HG02885 (cell line): ENCODE measurements at regions not wholly inside any gene's neighbourhood (a gene's known extent, or its start where the extent isn't known, plus 50 kb on each side); places are given as distances from the start of the nearest gene placed in this dataset.
"Not testable (repeated sequence)": the region's sequence is repeated elsewhere in the genome, so short reads cannot be mapped to it uniquely, and the experiment has no call there.

ENCODE experiments used
- ATAC-seq: cut with Tn5 transposase; IDR thresholded peaks from one replicate; pipeline ENCODE4 v1.9.1; 2021; ENCODE audit warnings: mild to moderate bottlenecking; ENCODE audit not compliant: unreplicated experiment, poor library complexity

DNA sequence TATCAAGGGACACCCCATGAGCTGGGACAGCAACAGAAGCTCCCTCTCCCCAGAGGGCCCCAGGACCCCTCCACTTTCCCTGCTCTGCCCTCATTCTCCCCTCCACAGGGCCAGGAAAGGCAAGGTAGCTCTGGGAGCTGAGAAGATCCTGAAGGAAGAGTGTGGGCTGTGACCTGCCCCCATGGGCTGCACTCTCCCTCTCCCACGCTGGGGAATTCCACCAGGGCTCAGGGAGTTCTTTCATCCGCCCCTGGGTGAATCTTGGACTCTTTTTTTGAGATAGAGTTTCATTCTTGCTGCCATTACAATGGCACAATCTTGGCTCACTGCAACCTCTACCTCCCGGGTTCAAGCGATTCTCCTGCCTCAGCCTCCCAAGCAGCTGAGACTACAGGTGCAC is 73.8 kb downstream of the C9orf50 start:
- ATAC-seq = no peak

GRCh38 chr9:129545876-129546275 is 75.0 kb downstream of the C9orf50 start:
- ATAC-seq = not testable (repeated sequence)

GRCh38 chr9:129544761-129545160 is 76.1 kb downstream of the C9orf50 start:
- ATAC-seq = no peak

DNA sequence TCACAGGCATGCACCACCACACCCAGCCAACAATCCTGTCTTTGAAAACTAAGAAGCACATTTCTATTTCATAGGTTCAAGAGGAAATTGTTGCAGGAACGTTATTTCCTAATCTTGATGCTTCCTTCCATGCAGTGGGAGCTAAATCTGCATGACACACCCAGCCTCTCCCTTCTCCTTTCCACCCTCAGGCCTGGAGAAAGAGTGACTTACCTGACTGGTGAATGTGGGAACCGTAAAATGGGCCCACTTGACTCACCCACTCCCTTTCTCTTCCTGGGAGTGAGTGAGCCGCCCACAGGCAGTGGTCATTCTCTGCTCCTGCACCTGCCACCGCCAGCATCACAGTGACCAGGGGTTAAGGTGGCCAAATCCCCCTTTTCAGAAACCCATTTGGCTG is 78.2 kb downstream of the C9orf50 start:
- ATAC-seq = no peak

DNA sequence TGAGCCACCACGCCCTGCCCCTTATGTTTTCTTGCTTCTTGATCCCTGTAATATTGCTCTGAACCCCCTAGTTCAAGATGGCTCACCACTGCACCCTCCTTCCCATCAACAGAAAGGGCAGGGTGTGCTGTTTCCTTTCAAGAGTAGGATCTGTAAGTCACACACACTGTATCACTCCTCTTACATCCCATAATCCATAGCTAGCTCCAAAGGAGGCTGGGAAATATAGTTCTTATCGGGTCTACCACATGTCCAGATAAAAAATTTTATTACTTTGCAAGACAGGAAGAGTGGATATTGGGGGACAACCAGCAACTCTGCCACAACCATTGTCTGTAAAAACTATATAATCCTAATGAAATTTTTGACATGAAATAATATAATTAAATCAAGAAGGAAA is 79.6 kb downstream of the C9orf50 start:
- no peak for ATAC-seq

- no peak for ATAC-seq
Observed at GRCh38 chr9:129539446-129539845, 81.5 kb downstream of the C9orf50 start.

DNA sequence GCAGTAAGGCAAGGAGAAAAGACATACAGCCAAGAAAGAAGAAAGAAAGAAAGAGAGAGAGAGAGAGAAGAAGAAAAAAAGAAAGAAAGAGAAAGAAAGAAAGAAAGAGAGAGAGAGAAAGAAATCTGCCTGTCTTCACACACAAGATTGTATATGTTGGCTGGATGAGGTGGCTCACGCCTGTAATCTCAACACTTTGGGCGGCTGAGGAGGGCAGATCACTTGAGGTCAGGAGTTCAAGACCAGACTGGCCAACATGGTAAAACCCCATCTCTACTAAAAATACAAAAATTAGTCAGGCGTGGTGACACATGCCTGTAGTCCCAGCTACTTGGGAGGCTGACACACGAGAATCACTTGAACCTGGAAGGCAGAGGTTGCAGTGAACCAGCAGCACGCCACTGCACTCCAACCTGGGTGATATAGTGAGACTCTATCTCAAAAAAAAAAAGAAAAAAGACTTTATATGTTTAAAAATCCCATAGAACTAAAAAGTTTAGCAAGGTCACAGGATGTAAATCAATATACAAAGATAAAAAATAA is 89.0 kb downstream of the C9orf50 start:
- ATAC-seq = not testable (repeated sequence)

DNA sequence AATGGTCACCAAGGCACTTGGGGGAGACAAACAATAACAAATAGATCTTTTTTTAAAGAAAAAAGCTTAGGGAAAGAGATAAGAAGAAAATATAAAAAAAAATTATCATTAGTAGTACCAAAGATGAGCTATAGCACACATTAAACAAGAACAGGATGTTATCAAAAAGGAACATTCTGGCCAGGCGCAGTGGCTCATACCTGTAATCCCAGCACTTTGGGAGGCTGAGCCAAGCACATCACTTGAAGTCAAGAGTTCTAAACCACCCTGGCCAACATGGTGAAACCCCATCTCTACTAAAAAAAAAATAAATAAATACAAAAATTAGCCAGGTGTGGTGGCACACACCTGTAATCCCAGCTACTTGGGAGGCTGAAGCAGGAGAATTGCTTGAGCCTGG is 92.9 kb downstream of the C9orf50 start:
- not testable (repeated sequence) for ATAC-seq

GRCh38 chr9:129525656-129526196 is 95.2 kb downstream of the C9orf50 start:
- no peak for ATAC-seq

DNA sequence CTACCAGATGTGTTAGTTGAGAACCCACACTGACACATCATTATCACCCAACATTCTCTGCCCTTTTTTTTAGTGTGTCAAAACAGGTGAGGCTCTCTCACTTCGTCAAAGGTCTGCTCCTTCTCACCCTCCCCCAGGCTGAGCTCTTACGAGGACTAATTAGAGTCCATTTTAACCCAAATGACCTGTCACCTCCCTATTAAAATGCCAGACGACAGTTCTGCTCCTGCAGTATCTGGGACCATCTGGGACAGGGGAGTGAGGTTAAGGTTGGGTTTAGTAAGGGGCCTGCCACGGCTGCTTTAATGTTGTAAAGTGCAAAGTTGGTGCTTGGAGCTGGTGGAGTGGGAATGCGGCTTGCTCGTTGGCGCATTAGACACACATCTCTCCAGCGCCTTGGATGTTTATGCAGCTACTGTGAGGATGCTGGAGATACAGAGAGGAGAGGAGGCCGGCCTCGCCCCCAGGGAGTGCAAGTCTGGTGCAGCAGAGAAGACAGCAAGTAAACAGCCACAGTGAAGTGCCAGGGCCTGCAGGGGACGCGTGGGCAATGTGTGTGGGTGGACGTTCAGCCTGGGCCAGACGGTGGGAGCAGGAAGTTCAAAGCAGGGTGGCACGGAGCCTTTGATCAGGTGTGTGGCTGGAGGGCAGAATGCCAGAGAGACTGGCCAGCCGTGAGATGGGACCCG is 96.2 kb downstream of the C9orf50 start:
- ATAC-seq = no peak

DNA sequence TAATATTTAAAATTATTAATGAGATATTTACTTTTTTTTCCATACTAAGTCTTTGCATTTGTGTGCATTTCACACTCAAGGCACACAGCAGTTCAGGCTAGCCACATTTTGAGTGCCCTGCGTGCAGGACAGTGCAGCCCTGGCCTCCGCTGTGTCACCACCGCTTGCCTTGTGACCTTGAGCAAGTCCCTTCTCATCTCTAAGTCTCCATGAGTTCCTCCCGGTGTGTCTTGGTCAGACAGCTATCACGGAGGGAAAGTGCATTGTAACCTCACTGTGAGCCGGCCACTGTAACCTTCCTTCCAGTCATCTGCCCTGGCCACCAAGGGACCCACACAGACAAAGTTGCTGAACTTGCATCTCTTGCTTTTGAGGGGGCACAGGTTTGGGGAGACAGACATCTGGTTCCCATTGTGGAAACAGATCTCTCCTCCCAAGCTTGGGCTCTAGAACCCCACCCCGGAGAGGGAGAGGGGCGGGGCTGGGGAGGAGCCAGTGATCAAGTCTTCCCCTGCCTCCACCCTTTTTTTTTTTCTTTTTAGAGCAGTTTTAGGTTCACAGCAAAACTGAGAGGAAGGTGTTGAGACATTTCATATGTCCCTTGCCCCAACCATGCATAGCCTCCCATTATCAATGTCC is 96.8 kb downstream of the C9orf50 start:
- ATAC-seq = no peak

GRCh38 chr9:129522351-129522750 is 98.5 kb downstream of the C9orf50 start:
- ATAC-seq = no peak

DNA sequence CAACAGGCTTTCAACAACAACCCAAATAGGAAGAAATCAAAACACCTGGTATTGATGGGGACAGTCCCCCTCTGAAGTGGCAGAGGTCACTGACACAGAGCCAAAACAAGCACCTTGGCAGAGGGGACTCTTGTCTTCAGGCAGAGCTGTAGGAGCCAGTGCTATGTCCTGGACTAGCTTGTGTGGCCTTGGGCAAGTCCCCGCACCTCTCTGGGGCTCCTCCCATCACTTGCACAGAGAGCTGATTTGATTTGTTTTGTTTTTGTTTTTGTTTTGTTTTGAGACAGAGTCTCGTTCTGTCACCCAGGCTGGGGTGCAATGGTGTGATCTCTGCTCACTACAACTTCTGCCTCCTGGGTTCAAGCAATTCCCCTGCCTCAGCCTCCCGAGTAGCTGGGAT is 100.8 kb downstream of the C9orf50 start:
- no peak for ATAC-seq

GRCh38 chr9:129518074-129518473 is 102.8 kb downstream of the C9orf50 start:
- ATAC-seq = no peak

GRCh38 chr9:129517006-129517405 is 103.9 kb downstream of the C9orf50 start:
- ATAC-seq = no peak

DNA sequence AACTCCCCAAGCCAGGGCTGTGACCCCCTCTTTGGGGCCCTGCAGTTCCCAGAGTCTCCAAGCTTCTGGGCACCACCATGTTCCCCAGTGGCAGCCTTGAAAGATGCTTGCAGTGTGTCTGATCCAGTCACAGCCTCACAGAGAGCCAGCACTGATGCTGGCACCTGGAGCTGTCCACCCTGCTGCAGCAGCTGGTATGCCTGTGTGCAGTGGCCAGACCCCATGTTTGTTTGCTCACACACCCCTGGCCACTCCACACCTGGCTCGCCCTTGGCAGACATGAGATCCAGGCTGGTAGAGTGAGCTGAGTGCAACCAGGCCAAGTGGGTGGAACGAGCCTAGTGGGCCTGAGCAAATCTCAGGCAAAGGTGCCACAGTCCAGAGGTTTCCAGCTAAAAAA is 106.0 kb downstream of the C9orf50 start:
- ATAC-seq = no peak

- no peak for ATAC-seq
Observed at GRCh38 chr9:129514497-129514867, 106.4 kb downstream of the C9orf50 start.

DNA sequence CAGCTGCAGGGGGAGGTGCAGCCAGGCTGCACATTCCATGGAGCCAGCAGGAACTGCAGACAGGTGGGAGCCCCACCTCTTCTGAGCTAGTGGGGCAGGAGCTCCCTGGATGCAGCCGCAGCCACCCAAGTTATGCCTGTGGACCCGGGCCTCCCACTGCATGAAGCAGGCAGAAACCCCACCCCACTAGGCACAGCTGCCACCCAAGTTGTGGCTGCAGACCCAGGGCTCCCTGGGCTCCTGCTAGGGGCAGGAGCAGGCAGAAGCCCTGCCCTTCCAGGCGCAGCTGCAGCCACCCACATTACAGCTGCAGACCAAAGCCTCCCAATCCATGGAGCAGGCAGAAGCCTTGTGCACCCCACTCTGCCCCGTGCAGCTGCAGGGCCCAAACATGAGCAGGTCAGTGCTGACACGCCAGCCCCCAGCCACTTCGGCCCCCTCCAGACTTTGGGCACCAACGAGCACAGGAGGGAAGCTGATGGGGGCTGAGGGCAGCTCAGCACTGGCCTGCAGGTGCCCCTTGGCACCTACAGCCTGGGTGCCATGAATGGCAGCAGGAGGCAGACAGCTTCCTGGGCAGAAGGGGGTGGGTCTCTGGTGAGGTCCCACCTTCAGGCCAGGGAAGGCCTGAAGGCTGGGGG is 106.9 kb downstream of the C9orf50 start:
- ATAC-seq = no peak

DNA sequence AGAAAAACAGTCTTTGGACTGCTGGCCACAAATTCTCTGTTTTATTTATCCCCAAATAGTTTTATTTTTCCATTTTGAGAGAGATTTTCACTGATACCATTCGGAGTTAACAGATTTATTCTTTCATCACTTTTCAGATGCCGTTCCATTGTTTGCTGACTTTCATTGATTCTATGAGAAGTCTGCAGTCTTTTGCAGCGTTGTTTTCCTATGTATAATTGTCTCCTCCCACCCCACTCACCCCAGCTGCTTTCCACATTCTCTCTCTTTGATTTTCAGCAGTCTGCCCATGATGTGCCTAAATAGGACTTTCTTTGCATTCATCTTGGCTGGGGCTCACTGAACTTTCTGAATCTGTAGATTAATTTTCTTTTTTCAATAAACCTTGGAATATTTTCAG is 107.6 kb downstream of the C9orf50 start:
- no peak for ATAC-seq

DNA sequence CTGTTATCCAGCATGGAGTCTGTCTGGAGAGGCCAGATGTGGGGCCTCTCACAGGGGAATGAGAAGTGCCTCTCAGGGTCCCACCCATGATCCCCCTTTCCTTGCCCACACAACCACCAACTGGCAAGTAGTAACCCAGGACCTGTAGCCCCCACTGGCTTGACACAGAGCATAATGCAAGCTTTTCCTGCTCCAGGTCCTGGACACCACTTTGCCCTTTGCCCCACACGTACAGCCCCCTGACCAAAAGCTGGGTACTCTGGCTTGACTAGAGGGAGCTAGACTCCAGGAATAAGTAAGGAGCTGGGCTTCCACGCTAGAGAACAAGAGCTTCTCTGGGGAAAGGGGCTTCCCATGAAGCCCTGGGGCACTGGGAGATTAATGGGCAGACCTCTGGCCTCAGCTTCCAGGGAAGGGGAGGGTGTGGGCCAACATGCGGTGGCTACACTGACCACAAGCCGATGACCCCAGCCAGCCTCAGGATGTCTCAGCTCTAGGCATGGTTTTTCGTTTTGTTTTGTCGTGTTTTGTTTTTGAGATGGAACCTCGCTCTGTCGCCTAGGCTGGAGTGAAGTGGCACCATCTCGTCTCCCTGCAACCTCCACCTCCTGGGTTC is 109.5 kb downstream of the C9orf50 start:
- ATAC-seq = no peak

DNA sequence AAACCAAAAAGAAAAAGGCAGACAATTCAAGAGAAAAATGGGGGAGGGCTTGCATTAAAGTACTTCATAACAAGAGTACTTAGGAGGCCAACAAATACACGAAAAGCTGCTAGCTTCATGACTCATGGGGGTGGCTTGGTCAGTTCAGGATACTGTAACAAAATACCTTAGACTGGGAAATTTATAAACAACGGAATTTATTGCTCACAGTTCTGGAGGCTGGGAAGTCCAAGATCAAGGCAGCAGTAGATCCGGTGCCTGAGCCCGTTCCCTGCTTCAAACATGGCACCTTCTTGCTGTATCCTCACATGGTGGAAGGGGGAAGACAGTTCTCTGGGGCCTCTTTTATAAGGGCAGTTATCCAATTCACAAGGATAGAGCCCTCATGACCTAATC is 111.4 kb downstream of the C9orf50 start:
- no peak for ATAC-seq
